GM19397 (cell line): ENCODE measurements at regions not wholly inside any gene's neighbourhood (a gene's known extent, or its start where the extent isn't known, plus 50 kb on each side); places are given as distances from the start of the nearest gene placed in this dataset.
"Not testable (repeated sequence)": the region's sequence is repeated elsewhere in the genome, so short reads cannot be mapped to it uniquely, and the experiment has no call there.

Experiments used
- ATAC-seq: cut with Tn5 transposase; IDR thresholded peaks from one replicate; pipeline ENCODE4 v1.9.1; 2021; ENCODE audit warnings: mild to moderate bottlenecking, moderate library complexity; ENCODE audit not compliant: unreplicated experiment

GRCh38 chrX:140447150-140447549 lies 57.7 kb downstream of the SOX3 start:
- ATAC-seq = no peak

GRCh38 chrX:140440876-140441275 lies 64.0 kb downstream of the SOX3 start:
- ATAC-seq = no peak

- ATAC-seq = no peak
These were observed 65.4 kb downstream of the SOX3 start for GRCh38 chrX:140439476-140439875.

GRCh38 chrX:140434347-140434746 lies 70.5 kb downstream of the SOX3 start:
- ATAC-seq = no peak

- no peak for ATAC-seq
These were observed 71.3 kb downstream of the SOX3 start for GRCh38 chrX:140433582-140433981.

- no peak for ATAC-seq
These were observed 72.3 kb downstream of the SOX3 start for GRCh38 chrX:140432346-140433175.

GRCh38 chrX:140431521-140431920 lies 73.3 kb downstream of the SOX3 start:
- no peak for ATAC-seq

GRCh38 chrX:140425712-140426395 lies 79.0 kb downstream of the SOX3 start:
- ATAC-seq = no peak

- ATAC-seq = no peak
These were observed 82.4 kb downstream of the SOX3 start for GRCh38 chrX:140422501-140422900.

GRCh38 chrX:140402131-140402530 lies 102.7 kb downstream of the SOX3 start:
- ATAC-seq = not testable (repeated sequence)

GRCh38 chrX:140396326-140396725 lies 108.5 kb downstream of the SOX3 start:
- ATAC-seq = not testable (repeated sequence)

- ATAC-seq = no peak
These were observed 111.4 kb downstream of the SOX3 start for GRCh38 chrX:140393507-140393906.

- no peak for ATAC-seq
These were observed 113.6 kb downstream of the SOX3 start for GRCh38 chrX:140391313-140391712.

- ATAC-seq = no peak
These were observed 115.5 kb downstream of the SOX3 start for GRCh38 chrX:140389331-140389730.

GRCh38 chrX:140362861-140363260 lies 142.0 kb downstream of the SOX3 start:
- ATAC-seq = no peak

GRCh38 chrX:140360924-140361323 lies 143.9 kb downstream of the SOX3 start:
- ATAC-seq = no peak

GRCh38 chrX:140360284-140360683 lies 144.6 kb downstream of the SOX3 start:
- ATAC-seq = no peak

GRCh38 chrX:140355922-140356321 lies 148.9 kb downstream of the SOX3 start:
- ATAC-seq = no peak

GRCh38 chrX:140355429-140355828 lies 149.4 kb downstream of the SOX3 start:
- ATAC-seq = no peak

- no peak for ATAC-seq
These were observed 150.3 kb downstream of the SOX3 start for GRCh38 chrX:140354431-140355120.

- no peak for ATAC-seq
These were observed 158.1 kb downstream of the SOX3 start for GRCh38 chrX:140346729-140347128.
